Activated naive CD8-positive, alpha-beta T cell treated with anti-CD3 and anti-CD28 coated beads for 36 hours (primary cell): ENCODE measurements at regions not wholly inside any gene's neighbourhood (a gene's known extent, or its start where the extent isn't known, plus 50 kb on each side); places are given as distances from the start of the nearest gene placed in this dataset.

Experiments used
- DNase-seq: peaks from one replicate; pipeline ENCODE4 v3.0.0; 2021
- H3K27ac Mint-ChIP-seq: one replicate; pipeline ENCODE4 v1.8.0; 2022; ENCODE audit warnings: mild to moderate bottlenecking, moderate library complexity, mixed read lengths
- H3K27me3 Mint-ChIP-seq: one replicate; pipeline ENCODE4 v1.8.0; 2022; ENCODE audit warnings: mild to moderate bottlenecking, mixed read lengths
- H3K36me3 Mint-ChIP-seq: one replicate; pipeline ENCODE4 v1.8.0; 2021; ENCODE audit warnings: mild to moderate bottlenecking, mixed read lengths
- H3K4me1 Mint-ChIP-seq: one replicate; pipeline ENCODE4 v1.8.0; 2021; ENCODE audit warnings: mixed read lengths
- H3K4me3 Mint-ChIP-seq: one replicate; pipeline ENCODE4 v1.8.0; 2022; ENCODE audit warnings: mild to moderate bottlenecking, moderate library complexity, mixed read lengths
- H3K9me3 Mint-ChIP-seq: one replicate; pipeline ENCODE4 v1.8.0; 2022; ENCODE audit warnings: mixed read lengths

DNA sequence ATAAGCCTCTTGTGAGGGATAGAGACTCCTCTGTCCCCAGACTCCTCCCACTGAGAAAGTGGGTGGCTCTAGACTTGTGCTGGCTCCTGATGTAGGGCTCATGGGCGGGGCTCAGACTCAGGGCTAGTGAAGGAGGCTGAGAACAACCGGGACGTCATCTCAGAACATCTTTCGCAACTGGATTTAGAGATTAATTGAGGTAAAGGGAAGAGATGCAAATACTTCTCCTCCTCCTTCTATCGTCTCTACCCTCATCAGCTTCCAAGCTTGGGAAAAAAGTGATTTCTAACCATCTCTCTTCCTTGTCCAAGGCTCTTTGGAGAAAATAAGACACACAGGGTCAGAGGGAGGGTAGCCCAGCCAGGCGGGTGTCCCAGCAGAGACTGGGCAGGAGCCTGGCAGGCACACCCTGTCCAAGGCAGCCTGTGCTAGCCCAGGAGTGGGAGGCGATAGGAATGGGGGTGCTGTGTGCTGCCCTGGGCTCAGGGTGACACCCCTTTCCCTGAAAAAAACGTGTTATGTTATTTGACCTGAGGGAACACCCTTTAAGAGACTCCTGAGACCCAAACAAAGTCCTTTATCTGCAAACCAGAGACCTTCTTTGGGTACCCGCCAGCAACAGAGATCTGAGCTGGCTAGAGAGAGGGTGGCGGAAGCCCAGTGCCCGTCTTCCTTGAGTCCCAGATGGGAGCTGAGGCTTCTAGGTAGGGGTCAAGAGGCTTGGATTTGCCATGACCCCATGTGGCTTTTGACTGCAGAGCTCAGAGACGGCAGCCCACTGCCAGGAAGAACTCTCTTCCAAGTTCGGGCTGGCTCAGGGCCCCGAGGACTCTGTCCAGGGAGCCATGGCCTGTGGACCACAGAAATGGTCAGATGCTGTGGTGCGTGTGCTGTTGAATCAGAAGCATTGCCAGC is 160.9 kb downstream of the ADAMTS15 start:
- no peaks in the 10 kb centered on the region for H3K9me3 Mint-ChIP-seq
- H3K4me1 Mint-ChIP-seq = no peaks in the 10 kb centered on the region
- no peak for DNase-seq
- no peaks in the 10 kb centered on the region for H3K36me3 Mint-ChIP-seq
- no peak overlapping the region for H3K4me3 Mint-ChIP-seq
- no peak overlapping the region for H3K27ac Mint-ChIP-seq
- H3K27me3 Mint-ChIP-seq = peaks cover 5% of the 10 kb centered on the region

DNA sequence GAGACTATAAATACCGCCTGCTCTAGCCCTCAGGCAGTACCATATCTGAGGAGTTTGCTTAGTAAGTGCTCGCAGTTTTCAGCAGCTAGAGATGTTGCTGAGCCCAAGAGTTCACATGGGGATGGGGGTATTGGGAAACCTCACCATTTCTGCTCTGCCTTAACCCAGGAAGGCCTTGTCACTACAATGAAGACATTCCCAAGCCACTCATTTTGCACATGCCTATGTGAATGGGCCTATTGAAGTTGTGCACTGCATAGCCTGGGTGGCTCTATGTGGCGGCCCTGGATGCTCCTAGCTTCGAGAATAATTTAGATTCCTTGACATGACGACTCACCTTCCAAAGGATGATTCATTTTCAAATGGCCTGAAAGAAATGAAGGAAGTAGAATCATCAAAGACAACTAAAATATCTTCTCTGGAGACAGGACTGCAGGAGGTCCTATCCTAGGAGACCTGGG is 163.4 kb downstream of the ADAMTS15 start:
- H3K27ac Mint-ChIP-seq = no peak overlapping the region
- H3K4me1 Mint-ChIP-seq = no peaks in the 10 kb centered on the region
- no peak overlapping the region for H3K4me3 Mint-ChIP-seq
- DNase-seq = no peak
- H3K27me3 Mint-ChIP-seq = peaks cover 5% of the 10 kb centered on the region
- no peaks in the 10 kb centered on the region for H3K9me3 Mint-ChIP-seq
- H3K36me3 Mint-ChIP-seq = no peaks in the 10 kb centered on the region

DNA sequence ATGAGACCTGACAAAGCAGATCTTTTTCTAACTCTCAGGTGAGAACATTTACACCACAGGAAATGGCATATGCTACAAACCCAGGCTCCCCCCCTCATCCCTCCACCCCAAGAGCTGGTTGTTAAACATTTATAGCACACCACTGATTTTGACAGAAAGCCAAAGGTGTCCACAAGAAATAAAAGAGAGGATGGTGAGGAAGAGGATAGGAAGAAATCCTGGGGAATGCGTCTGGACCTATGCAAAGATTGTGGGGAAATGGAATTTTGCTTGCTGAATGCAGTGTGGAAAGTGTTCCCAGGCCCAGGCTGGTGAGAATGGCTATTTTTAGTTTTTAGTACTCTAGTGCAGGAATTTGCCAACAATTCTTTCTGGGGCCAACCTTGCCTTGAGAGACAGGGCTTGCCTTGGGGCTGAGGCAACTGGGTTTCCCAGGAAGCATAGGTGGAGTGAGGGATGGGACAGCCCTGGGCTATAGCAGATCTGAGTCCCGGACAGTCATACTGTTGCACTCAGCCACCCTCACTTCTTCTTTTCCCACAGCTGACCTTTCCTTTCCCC is 163.9 kb downstream of the ADAMTS15 start:
- Mint-ChIP-seq H3K9me3 (no peaks in the 10 kb centered on the region), H3K27me3 (peaks cover 5% of the 10 kb centered on the region), H3K36me3 (no peaks in the 10 kb centered on the region), H3K27ac (no peak overlapping the region), H3K4me1 (no peaks in the 10 kb centered on the region), H3K4me3 (no peak overlapping the region)
- DNase-seq = no peak

DNA sequence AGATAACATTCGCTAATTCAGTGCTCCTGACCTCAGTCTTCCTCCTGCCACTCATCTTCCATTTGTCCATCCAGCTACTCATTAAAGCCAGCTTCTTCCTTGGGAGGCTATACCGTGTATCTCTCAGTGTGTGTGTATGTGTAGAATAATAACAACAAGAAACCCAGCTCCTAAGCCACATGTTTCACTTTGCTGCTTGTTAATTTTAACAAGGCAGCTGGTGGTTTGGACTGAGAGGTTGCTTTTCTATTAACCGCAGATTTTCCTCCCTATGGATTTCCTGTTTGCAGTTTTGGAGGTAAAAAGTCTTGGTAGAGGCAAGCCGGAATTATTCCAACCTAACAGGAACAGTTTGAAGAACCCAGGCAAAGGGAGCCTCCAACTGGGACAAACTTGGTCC is 165.0 kb downstream of the ADAMTS15 start:
- H3K36me3 Mint-ChIP-seq = no peaks in the 10 kb centered on the region
- H3K4me3 Mint-ChIP-seq = no peak overlapping the region
- H3K27me3 Mint-ChIP-seq = peaks cover 5% of the 10 kb centered on the region
- no peak for DNase-seq
- H3K4me1 Mint-ChIP-seq = no peaks in the 10 kb centered on the region
- H3K27ac Mint-ChIP-seq = no peak overlapping the region
- no peaks in the 10 kb centered on the region for H3K9me3 Mint-ChIP-seq

DNA sequence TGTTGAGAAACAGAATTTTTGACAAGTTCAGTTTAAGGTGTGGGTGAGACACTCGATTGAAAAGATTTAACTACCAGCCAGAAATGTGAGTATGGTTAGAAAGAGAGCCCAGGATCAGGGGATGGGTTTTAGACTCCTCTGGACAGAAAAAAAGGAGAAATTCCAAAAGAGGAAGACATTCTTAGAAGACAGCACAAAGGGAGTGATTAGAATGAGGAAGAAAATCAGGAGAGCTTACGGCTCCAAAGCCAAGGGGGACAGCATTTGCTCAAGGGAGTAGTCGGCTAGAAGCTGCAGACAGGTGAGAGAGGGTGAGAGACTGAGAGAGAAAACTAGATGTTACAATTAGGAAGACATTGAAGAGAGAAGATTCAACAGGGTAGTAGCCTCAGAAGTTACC is 166.1 kb downstream of the ADAMTS15 start:
- Mint-ChIP-seq H3K4me1 (no peaks in the 10 kb centered on the region), H3K4me3 (no peak overlapping the region), H3K36me3 (no peaks in the 10 kb centered on the region), H3K27me3 (peaks cover 5% of the 10 kb centered on the region), H3K27ac (no peak overlapping the region), H3K9me3 (no peaks in the 10 kb centered on the region)
- no peak for DNase-seq

DNA sequence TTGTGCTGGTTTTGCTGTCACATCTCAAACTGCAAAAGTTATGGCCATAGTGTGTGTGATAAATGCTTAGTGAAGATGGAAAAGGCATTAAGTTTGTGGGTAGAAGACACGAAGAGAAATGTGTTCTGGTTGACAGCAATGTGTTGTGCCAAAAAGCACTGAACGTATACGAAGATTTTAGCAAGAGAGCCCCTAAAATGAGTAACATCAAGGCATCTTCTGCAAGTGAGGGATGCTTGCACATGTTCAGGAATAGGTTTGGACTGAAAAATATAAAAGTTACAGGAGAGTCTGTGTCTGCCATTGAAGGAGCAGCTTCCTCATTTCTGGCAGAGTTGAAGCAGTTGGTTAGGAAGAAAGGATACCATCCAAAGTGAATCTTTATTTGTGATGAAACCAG is 167.1 kb downstream of the ADAMTS15 start:
- no peak for DNase-seq
- H3K36me3 Mint-ChIP-seq = no peaks in the 10 kb centered on the region
- H3K27me3 Mint-ChIP-seq = peaks cover 5% of the 10 kb centered on the region
- no peak overlapping the region for H3K4me3 Mint-ChIP-seq
- H3K9me3 Mint-ChIP-seq = no peaks in the 10 kb centered on the region
- no peak overlapping the region for H3K27ac Mint-ChIP-seq
- H3K4me1 Mint-ChIP-seq = no peaks in the 10 kb centered on the region

DNA sequence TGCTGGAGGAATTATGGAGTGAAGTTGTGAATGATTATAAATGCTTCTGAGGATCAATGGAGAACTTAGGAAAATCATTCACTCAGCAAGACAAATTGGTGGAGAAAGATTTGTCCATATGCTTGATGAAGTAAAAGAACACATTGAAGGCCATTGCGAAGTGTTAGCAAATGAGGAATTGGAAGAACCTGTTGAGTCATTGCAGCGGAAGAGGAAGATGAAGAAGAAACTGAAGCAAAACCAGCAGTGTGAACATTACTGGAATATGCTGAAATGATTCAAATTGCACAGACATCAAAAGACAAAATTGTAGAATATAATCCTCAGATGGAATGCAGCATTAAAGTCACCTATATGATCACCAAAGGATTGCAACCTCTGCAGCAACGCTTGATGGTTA is 168.1 kb downstream of the ADAMTS15 start:
- H3K27ac Mint-ChIP-seq = no peak overlapping the region
- peaks cover 5% of the 10 kb centered on the region for H3K27me3 Mint-ChIP-seq
- H3K4me3 Mint-ChIP-seq = no peak overlapping the region
- no peaks in the 10 kb centered on the region for H3K36me3 Mint-ChIP-seq
- DNase-seq = no peak
- no peaks in the 10 kb centered on the region for H3K9me3 Mint-ChIP-seq
- no peaks in the 10 kb centered on the region for H3K4me1 Mint-ChIP-seq

DNA sequence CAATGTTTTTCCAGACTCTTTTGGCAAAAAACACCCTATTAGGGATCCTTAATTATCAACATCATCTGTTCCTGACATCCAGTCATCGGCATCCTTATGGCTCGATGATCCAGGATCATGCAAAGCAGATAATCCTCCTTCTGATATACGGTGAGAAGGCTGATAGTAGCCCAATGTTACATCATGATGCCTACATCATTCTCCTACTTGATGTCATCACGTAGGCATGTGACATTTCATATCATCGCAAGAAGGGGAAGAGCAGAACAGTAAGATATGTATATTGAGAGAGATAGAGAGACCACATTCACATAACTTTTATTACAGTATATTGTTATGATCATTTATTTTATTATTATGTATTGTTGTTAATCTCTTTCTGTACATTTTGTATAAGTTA is 168.6 kb downstream of the ADAMTS15 start:
- H3K4me1 Mint-ChIP-seq = no peaks in the 10 kb centered on the region
- H3K27ac Mint-ChIP-seq = no peak overlapping the region
- H3K9me3 Mint-ChIP-seq = no peaks in the 10 kb centered on the region
- H3K4me3 Mint-ChIP-seq = no peak overlapping the region
- DNase-seq = no peak
- H3K27me3 Mint-ChIP-seq = peaks cover 9% of the 10 kb centered on the region
- H3K36me3 Mint-ChIP-seq = no peaks in the 10 kb centered on the region

DNA sequence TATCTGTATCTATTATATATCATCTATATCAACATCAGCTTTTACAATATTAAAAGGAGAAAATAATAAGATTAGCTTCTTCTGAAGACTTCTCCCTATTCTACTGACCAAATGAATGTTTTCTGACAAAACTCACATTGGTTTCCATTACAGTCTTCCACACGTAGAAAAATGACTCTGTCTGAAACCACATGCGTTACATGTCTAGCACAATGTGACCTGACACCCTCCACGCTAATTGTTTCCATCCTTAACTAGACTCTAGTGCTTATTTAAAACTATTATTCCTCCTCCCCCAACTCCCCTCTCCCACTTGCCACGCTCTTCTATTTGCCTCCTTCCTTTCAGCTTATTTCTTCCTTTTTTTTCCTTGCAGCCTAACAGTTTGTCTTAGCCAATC is 172.1 kb downstream of the ADAMTS15 start:
- DNase-seq = no peak
- no peaks in the 10 kb centered on the region for H3K9me3 Mint-ChIP-seq
- H3K4me1 Mint-ChIP-seq = no peaks in the 10 kb centered on the region
- peaks cover 9% of the 10 kb centered on the region for H3K27me3 Mint-ChIP-seq
- no peak overlapping the region for H3K27ac Mint-ChIP-seq
- no peaks in the 10 kb centered on the region for H3K36me3 Mint-ChIP-seq
- no peak overlapping the region for H3K4me3 Mint-ChIP-seq

DNA sequence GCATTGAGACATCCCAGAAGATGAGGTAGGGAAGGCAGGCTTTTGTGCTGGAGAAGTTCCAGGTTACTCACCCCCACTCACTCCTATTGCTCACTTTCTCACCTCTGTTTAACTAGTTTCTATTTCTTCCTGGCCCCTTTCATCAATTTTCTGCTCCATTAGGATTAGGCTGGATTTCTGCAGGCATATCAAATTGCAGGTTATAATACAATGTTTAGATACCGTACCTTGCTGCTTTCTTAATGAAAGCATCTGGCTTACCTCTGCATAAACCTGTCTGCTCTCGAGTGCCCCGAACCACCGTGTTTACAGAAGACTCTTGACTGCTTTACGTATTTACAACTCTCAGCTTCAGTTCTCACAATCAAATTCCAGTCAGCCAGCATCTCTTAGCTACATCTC is 173.7 kb downstream of the ADAMTS15 start:
- H3K27ac Mint-ChIP-seq = no peak overlapping the region
- peaks cover 9% of the 10 kb centered on the region for H3K27me3 Mint-ChIP-seq
- H3K4me1 Mint-ChIP-seq = no peaks in the 10 kb centered on the region
- no peaks in the 10 kb centered on the region for H3K36me3 Mint-ChIP-seq
- no peak for DNase-seq
- H3K9me3 Mint-ChIP-seq = no peaks in the 10 kb centered on the region
- H3K4me3 Mint-ChIP-seq = no peak overlapping the region

DNA sequence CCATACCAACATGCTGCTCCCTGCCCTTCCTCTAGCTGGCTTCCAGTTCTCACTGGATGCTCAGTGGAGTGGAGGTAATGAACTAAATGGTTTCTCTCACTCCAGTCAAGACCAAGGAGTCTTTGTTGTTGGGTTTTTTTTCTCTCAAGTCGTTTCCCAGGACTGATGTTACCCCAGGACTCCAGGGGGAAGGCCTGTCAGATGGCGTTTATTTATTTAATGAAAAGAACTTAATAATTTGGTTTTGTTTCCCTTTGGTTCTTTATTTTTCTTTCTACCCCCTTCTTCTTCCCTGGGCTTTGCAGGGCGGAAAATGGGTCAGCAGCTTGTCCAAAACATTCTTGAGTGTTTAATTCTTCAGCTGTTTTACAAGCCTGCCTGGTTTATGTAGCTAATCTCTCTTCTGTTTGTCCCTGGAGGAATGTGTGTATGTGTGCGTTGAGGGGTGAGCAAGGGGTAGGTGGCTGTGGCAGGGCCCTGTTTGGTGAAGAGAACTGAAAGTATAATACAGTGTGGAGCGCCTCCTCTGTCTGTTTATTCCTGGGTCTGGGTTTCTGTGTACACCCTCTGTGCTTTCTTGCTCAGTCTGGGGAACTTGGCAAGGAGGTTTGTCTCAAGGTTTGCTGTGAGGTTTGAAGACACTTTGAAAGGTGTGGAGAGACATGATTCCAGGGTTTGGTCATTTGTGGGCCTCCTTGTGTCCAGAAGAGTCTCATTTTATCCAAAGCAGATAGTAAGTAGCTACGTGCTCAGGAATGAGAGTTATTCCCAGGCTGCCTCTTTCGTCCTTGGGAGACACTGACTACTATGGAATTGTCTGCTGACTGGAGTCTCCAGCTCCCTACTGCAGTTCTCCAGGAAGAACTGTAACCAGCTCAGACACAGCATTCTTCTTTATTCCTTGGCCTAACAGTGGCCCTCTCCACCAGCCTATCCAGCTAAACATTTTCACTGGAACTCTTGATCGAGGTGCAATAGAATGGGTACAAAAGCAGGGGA is 175.5 kb downstream of the ADAMTS15 start:
- no peak for DNase-seq
- Mint-ChIP-seq H3K27ac (no peak overlapping the region), H3K4me3 (no peak overlapping the region), H3K4me1 (no peaks in the 10 kb centered on the region), H3K9me3 (no peaks in the 10 kb centered on the region), H3K27me3 (peaks cover 4% of the 10 kb centered on the region), H3K36me3 (no peaks in the 10 kb centered on the region)

DNA sequence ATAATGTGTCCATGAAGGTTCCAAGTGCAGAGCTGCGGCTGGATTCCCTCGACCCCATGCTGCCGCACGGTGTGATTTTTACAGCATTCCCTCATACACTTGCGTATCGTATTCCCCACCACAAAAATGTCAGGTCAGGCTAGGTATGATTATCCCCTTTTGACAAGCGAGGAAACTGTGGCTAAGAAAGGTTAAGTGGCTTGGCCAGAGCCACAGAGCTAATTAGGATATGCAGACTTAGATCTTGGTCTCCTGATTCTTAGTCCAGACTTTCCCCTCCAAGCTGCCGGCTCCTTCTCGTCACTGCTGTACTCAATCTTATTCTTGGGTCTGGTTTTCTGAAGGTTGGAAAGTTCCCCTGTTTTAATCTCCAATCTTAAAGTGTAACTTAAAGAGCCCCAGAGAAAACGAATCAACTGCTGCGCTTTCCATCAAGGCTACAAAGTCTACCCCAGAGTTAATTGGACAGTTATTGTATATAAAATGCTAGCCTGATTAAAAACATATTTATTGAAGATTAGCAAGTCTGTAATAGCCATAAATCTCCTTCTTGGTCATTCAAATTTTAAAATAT is 176.6 kb downstream of the ADAMTS15 start:
- DNase-seq = no peak
- no peaks in the 10 kb centered on the region for H3K4me1 Mint-ChIP-seq
- no peaks in the 10 kb centered on the region for H3K9me3 Mint-ChIP-seq
- H3K36me3 Mint-ChIP-seq = no peaks in the 10 kb centered on the region
- no peak overlapping the region for H3K4me3 Mint-ChIP-seq
- H3K27me3 Mint-ChIP-seq = peaks cover 4% of the 10 kb centered on the region
- H3K27ac Mint-ChIP-seq = no peak overlapping the region

DNA sequence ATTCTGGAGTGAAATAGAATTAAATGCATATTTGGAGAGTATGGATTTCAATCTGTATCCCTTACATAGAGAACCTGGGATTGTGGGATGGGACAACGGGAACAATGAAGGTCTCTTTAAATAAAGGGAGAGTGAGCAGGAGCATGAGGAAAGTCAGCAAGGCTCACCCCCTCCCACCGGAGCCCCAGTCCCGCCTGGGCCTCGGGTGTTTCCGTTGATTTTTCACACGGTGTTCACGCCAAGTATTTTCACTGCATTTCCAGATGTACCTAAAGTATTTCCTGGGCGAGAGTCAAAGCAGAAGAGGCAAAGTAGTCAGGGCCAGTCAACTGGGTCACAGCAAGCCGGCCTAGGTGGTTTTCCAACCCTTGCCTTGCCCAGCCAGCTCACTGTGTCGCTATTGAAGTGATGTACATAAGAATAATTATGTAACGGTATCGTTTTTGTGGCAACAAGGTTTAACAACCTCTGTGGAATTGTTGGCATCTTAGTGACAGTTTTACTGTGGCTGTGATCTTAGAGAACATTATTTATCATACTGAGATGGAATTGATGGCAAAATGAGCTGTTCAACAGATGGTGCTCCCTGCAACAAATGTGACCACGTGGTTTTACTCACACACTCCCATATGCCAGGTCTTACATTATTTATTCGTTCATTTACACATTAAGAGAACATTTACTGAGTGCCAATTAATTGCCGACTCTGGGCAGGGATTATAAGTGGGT is 177.3 kb downstream of the ADAMTS15 start:
- Mint-ChIP-seq H3K4me1 (no peaks in the 10 kb centered on the region), H3K9me3 (no peaks in the 10 kb centered on the region), H3K4me3 (no peak overlapping the region), H3K27me3 (peaks cover 4% of the 10 kb centered on the region), H3K27ac (no peak overlapping the region), H3K36me3 (no peaks in the 10 kb centered on the region)
- no peak for DNase-seq

DNA sequence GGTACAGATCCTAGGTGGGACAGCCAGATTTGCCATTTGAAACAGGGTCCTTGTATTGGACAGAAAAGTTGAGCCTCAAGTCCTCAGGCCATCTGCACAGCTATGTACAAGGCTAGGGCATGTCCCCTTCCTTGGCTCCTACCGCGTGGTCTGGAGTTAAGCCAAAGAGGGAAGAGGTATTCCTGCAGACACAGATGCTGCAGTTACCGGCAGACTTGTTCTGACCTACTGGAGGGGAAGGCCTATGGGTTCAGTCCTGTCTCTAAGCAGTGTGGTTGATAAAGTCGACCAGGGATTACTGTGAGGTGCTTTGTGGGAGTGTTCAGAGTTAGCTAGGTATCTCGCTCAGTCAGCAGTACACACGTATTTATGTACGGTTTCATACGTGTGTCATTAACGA is 180.6 kb downstream of the ADAMTS15 start:
- no peak overlapping the region for H3K4me3 Mint-ChIP-seq
- no peak overlapping the region for H3K27ac Mint-ChIP-seq
- DNase-seq = no peak
- no peaks in the 10 kb centered on the region for H3K4me1 Mint-ChIP-seq
- no peaks in the 10 kb centered on the region for H3K36me3 Mint-ChIP-seq
- H3K9me3 Mint-ChIP-seq = no peaks in the 10 kb centered on the region
- H3K27me3 Mint-ChIP-seq = peaks cover 10% of the 10 kb centered on the region
